ENCODE measurements at regions not wholly inside any gene's neighbourhood (a gene's known extent, or its start where the extent isn't known, plus 50 kb on each side); places are given as distances from the start of the nearest gene placed in this dataset.

GRCh38 chr16:66315210-66315825 is 51.2 kb upstream of the CDH5 start:
- peak; percentile 78 for DNase-seq

- no peak for DNase-seq
These were observed 55.2 kb upstream of the CDH5 start for GRCh38 chr16:66311306-66311705.

- no peak for DNase-seq
These were observed 57.2 kb upstream of the CDH5 start for GRCh38 chr16:66309215-66309807.

- DNase-seq: no peak
These were observed 58.4 kb upstream of the CDH5 start for GRCh38 chr16:66308096-66308495.

GRCh38 chr16:66306366-66307150 is 59.9 kb upstream of the CDH5 start:
- no peak for DNase-seq

GRCh38 chr16:66304961-66305360 is 61.5 kb upstream of the CDH5 start:
- DNase-seq: no peak

- DNase-seq: peak; percentile 46
These were observed 62.3 kb upstream of the CDH5 start for GRCh38 chr16:66304151-66304550.

GRCh38 chr16:66300501-66300900 is 66.0 kb upstream of the CDH5 start:
- no peak for DNase-seq

- no peak for DNase-seq
These were observed 66.5 kb upstream of the CDH5 start for GRCh38 chr16:66300037-66300436.

GRCh38 chr16:66299349-66299748 is 67.1 kb upstream of the CDH5 start:
- DNase-seq: no peak

GRCh38 chr16:66298571-66299120 is 67.8 kb upstream of the CDH5 start:
- DNase-seq: no peak

GRCh38 chr16:66298006-66298405 is 68.5 kb upstream of the CDH5 start:
- no peak for DNase-seq

- DNase-seq: no peak
These were observed 69.9 kb upstream of the CDH5 start for GRCh38 chr16:66296591-66296990.

GRCh38 chr16:66295761-66296546 is 70.5 kb upstream of the CDH5 start:
- DNase-seq: no peak

GRCh38 chr16:66295213-66295612 is 71.3 kb upstream of the CDH5 start:
- no peak for DNase-seq

- DNase-seq: no peak
These were observed 72.0 kb upstream of the CDH5 start for GRCh38 chr16:66294507-66294906.

GRCh38 chr16:66293932-66294331 is 72.6 kb upstream of the CDH5 start:
- no peak for DNase-seq

- DNase-seq: no peak
These were observed 73.2 kb upstream of the CDH5 start for GRCh38 chr16:66293207-66293735.

GRCh38 chr16:66292241-66292935 is 74.1 kb upstream of the CDH5 start:
- DNase-seq: no peak

GRCh38 chr16:66291833-66292232 is 74.7 kb upstream of the CDH5 start:
- no peak for DNase-seq

GRCh38 chr16:66290431-66290830 is 76.1 kb upstream of the CDH5 start:
- no peak for DNase-seq

- no peak for DNase-seq
These were observed 76.5 kb upstream of the CDH5 start for GRCh38 chr16:66289986-66290385.
